Endothelial cell of umbilical vein (primary cell): ENCODE measurements at regions not wholly inside any gene's neighbourhood (a gene's known extent, or its start where the extent isn't known, plus 50 kb on each side); places are given as distances from the start of the nearest gene placed in this dataset.
"Not testable (repeated sequence)": the region's sequence is repeated elsewhere in the genome, so short reads cannot be mapped to it uniquely, and the experiment has no call there.

ENCODE experiments used
- BruUV-seq: library from RNA; stranded (reverse); fragments of 400-500 nt; replicated peaks from 2 replicates; lab custom pipeline; 2021; lab: Mats Ljungman, UMichigan
- CTCF ChIA-PET: fragments of 300-600, 350-600 bp; sonication (Branson Sonifier 250); formaldehyde crosslinking; loops from one replicate; lab custom pipeline; 2021; ENCODE audit warnings: antibody characterized with exemption, inconsistent platforms; lab: Charles Lee
- POLR2A ChIA-PET: fragments of 300-600, 350-600 bp; sonication (Branson Sonifier 250); formaldehyde crosslinking; loops from one replicate; lab custom pipeline; 2021; ENCODE audit warnings: antibody characterized with exemption, inconsistent platforms; lab: Charles Lee
- DNase-seq: peaks from one replicate; pipeline ENCODE4 v3.0.0-alpha.2; 2011; ENCODE audit warnings: low read depth, low spot score
- FAIRE-seq: peaks from 2 replicates; lab custom pipeline; 2011; peaks lifted over from hg19 to GRCh38; lab: Jason Lieb, UNC
- H2AFZ ChIP-seq: 2 replicates; pipeline ENCODE4 v1.6.0; 2012; ENCODE audit warnings: low read depth, low read length, control low read depth, inconsistent platforms
- H3K27ac ChIP-seq: 2 replicates; pipeline ENCODE4 v1.5.1; 2011; ENCODE audit warnings: low read depth, mild to moderate bottlenecking, control low read depth, low read length, moderate library complexity; ENCODE audit not compliant: insufficient read depth
- H3K27me3 ChIP-seq, 2 experiments: 2 replicates each; pipeline versions ENCODE4 v1.6.0 to v1.6.1; 2011; ENCODE audit warnings: low read length in 2 of 2, mixed read lengths in 1 of 2; ENCODE audit not compliant: control insufficient read depth in 2 of 2, insufficient read depth in 2 of 2
- H3K36me3 ChIP-seq, 2 experiments: 2 replicates in 1 of 2; 3 replicates in 1 of 2; pipeline ENCODE4 v1.5.1; 2011; ENCODE audit warnings: low read length in 2 of 2, mild to moderate bottlenecking in 1 of 2, moderate library complexity in 1 of 2; ENCODE audit not compliant: control insufficient read depth in 2 of 2, insufficient read depth in 2 of 2; ENCODE audit errors: extremely low read depth in 1 of 2
- H3K4me1 ChIP-seq: 3 replicates; pipeline ENCODE4 v1.5.1; 2011; ENCODE audit warnings: mild to moderate bottlenecking, low read length; ENCODE audit not compliant: control insufficient read depth, insufficient read depth; ENCODE audit errors: extremely low read depth
- H3K4me2 ChIP-seq: 2 replicates; pipeline ENCODE4 v1.6.1; 2011; ENCODE audit warnings: low read length, control low read depth, mixed read lengths; ENCODE audit not compliant: insufficient read depth
- H3K4me3 ChIP-seq, 3 experiments: fragments of 200-600 bp in 1 of 3; sonication (generic), shearing (Covaris generic) in 1 of 3; replicated peaks in 1 of 3; 2 replicates each; pipeline ENCODE4 v1.5.1; 2011 to 2016; ENCODE audit warnings: control low read depth in 3 of 3, low read length in 3 of 3, mild to moderate bottlenecking in 2 of 3, inconsistent platforms in 1 of 3, low read depth in 1 of 3, moderate library complexity in 1 of 3; ENCODE audit not compliant: insufficient read depth in 1 of 3
- H3K79me2 ChIP-seq: 2 replicates; pipeline ENCODE4 v1.6.0; 2012; ENCODE audit warnings: low read length, inconsistent platforms; ENCODE audit not compliant: control insufficient read depth, insufficient read depth
- H3K9ac ChIP-seq: replicated peaks from 2 replicates; pipeline ENCODE3; 2011; ENCODE audit warnings: low read length, control low read depth; ENCODE audit not compliant: insufficient read depth; ENCODE audit errors: extremely low read depth
- H3K9me1 ChIP-seq: replicated peaks from 3 replicates; pipeline ENCODE4 v1.6.0; 2011; ENCODE audit warnings: mild to moderate bottlenecking, low read length; ENCODE audit not compliant: control insufficient read depth, insufficient read depth; ENCODE audit errors: extremely low read depth
- H3K9me3 ChIP-seq: replicated peaks from 2 replicates; pipeline ENCODE4 v1.5.1; 2012; ENCODE audit warnings: low read length, inconsistent platforms; ENCODE audit not compliant: control insufficient read depth, insufficient read depth
- H4K20me1 ChIP-seq: replicated peaks from 2 replicates; pipeline ENCODE3; 2011; ENCODE audit warnings: mild to moderate bottlenecking, low read length; ENCODE audit not compliant: control insufficient read depth, insufficient read depth; ENCODE audit errors: extremely low read depth
- CTCF ChIP-seq, 2 donors: IDR thresholded peaks; 1 replicate in 1 of 2; 2 replicates in 1 of 2; pipeline ENCODE4 v1.5.1; 2011; ENCODE audit warnings: low read length in 2 of 2, mild to moderate bottlenecking in 2 of 2, moderate library complexity in 2 of 2, control low read depth in 1 of 2, inconsistent platforms in 1 of 2, low read depth in 1 of 2; ENCODE audit not compliant: insufficient read depth in 1 of 2; ENCODE audit errors: extremely low read depth in 1 of 2
- EZH2 ChIP-seq: IDR thresholded peaks from 2 replicates; pipeline ENCODE4 v1.6.1; 2012; ENCODE audit warnings: borderline replicate concordance, low read depth, mild to moderate bottlenecking, moderate library complexity, low read length, inconsistent platforms; ENCODE audit not compliant: severe bottlenecking
- FOS ChIP-seq: IDR thresholded peaks from 2 replicates; pipeline ENCODE4 v1.6.1; 2011; ENCODE audit warnings: mild to moderate bottlenecking, low read length, moderate library complexity, borderline replicate concordance; ENCODE audit not compliant: insufficient read depth
- GATA2 ChIP-seq: IDR thresholded peaks from 2 replicates; pipeline ENCODE4 v1.7.0; 2011; ENCODE audit warnings: low read depth, mild to moderate bottlenecking, moderate library complexity, mixed read lengths, low read length; ENCODE audit not compliant: insufficient read length, insufficient read depth
- JUN ChIP-seq: IDR thresholded peaks from 2 replicates; pipeline ENCODE4 v1.6.1; 2011; ENCODE audit warnings: borderline replicate concordance, low read depth; ENCODE audit not compliant: insufficient read length, insufficient read depth
- MAX ChIP-seq: IDR thresholded peaks from 2 replicates; pipeline ENCODE4 v1.6.1; 2011; ENCODE audit not compliant: insufficient read depth, insufficient read length
- MYC ChIP-seq: IDR thresholded peaks from one replicate; pipeline ENCODE4 v1.6.1; 2011; ENCODE audit warnings: mild to moderate bottlenecking, low read depth, low read length
- POLR2A ChIP-seq: IDR thresholded peaks from 2 replicates; pipeline ENCODE4 v1.6.1; 2012; ENCODE audit warnings: low read depth, mild to moderate bottlenecking, control low read depth, low read length
- POLR2AphosphoS5 ChIP-seq: IDR thresholded peaks from 2 replicates; pipeline ENCODE4 v1.6.1; 2012; ENCODE audit warnings: low read depth, mild to moderate bottlenecking, control low read depth, low read length, moderate library complexity; ENCODE audit not compliant: insufficient read depth
- dilution Hi-C: fragments of 300-500 bp; cut with MboI; formaldehyde crosslinking; loops from one replicate; pipeline ENCODE4 v1.15.0; 2019; ENCODE audit warnings: low sequenced_read_pairs; ENCODE audit not compliant: extremely low pct_ligation_motif_present
- intact Hi-C: fragments of 100-400 bp; cut with micrococcal nuclease; formaldehyde crosslinking; loops from one replicate; pipeline ENCODE4 v1.10.0; 2022

GRCh38 chr11:69205743-69206612, 50.2 kb downstream of the SMIM38 start:
- Histone ChIP-seq H3K4me1 (no peaks in the 10 kb centered on the region), H3K9me1 (no peaks in the 10 kb centered on the region), H4K20me1 (no peaks in the 10 kb centered on the region), H3K36me3 (no peaks in the 10 kb centered on the region), H3K9me3 (no peaks in the 10 kb centered on the region), H2AFZ (no peak overlapping the region), H3K9ac (no peak overlapping the region), H3K79me2 (no peaks in the 10 kb centered on the region), H3K4me2 (no peak overlapping the region), H3K4me3 (no peak overlapping the region), H3K27me3 (peaks cover 5 to 14% of the 10 kb centered on the region in 2 experiments), H3K27ac (no peak overlapping the region)
- intact Hi-C loops (no loop called here), dilution Hi-C loops (no loop called here)
- ChIA-PET POLR2A (interaction anchor here (0.5 kb wide), 1 partner anchor 33 kb away, joined by 3 read pairs; no protein-coding TSS in a partner anchor), CTCF (interaction anchor here (0.7 to 2.1 kb wide), 2 partner anchors 23 to 74 kb away, joined by 3 to 4 read pairs; no protein-coding TSS in a partner anchor)
- BruUV-seq, result no TSS peak
- no peak for FAIRE-seq
- DNase-seq, result no peak
- no peak for TF ChIP-seq MAX
- TF ChIP-seq GATA2, result no peak
- TF ChIP-seq POLR2A, result no peak
- no peak for TF ChIP-seq MYC
- TF ChIP-seq CTCF (IDR thresholded peaks at IDR 0.05; ENCODE audit: extremely low read depth in 1 of 2, insufficient read depth in 1 of 2, low read depth in 1 of 2, low read length in 2 of 2), result no peak
- TF ChIP-seq EZH2, result no peak
- TF ChIP-seq POLR2AphosphoS5, result no peak
- no peak for TF ChIP-seq JUN
- no peak for TF ChIP-seq FOS

- FAIRE-seq, H3K79me2 ChIP-seq, POLR2A ChIA-PET: not testable (repeated sequence)
Observed at GRCh38 chr11:69206613-69206965, 50.9 kb downstream of the SMIM38 start.

More at GRCh38 chr11:69206613-69206965, 50.9 kb downstream of the SMIM38 start:
- H3K4me3 ChIP-seq, DNase-seq, H3K4me2 ChIP-seq, intact Hi-C loops, H3K27me3 ChIP-seq, BruUV-seq, H4K20me1 ChIP-seq, H3K9ac ChIP-seq, H3K36me3 ChIP-seq, H3K9me3 ChIP-seq, H2AFZ ChIP-seq, H3K4me1 ChIP-seq, H3K9me1 ChIP-seq, dilution Hi-C loops, H3K27ac ChIP-seq: not testable (repeated sequence)
- CTCF ChIA-PET, result interaction anchor here (0.7 to 2.1 kb wide), 2 partner anchors 23 to 75 kb away, joined by 3 to 4 read pairs; no protein-coding TSS in a partner anchor
